Fibroblast of lung (primary cell): ENCODE measurements at regions not wholly inside any gene's neighbourhood (a gene's known extent, or its start where the extent isn't known, plus 50 kb on each side); places are given as distances from the start of the nearest gene placed in this dataset.

Source experiments
- DNase-seq, 2 donors: peaks; one replicate each; pipeline versions ENCODE4 v3.0.0 to v3.0.0-alpha.2; 2010; ENCODE audit warnings: low read depth in 2 of 2
- H2AFZ ChIP-seq: 2 replicates; pipeline ENCODE4 v1.5.1; 2012; ENCODE audit warnings: low read length, control low read depth, inconsistent platforms
- H3K27ac ChIP-seq: 2 replicates; pipeline ENCODE4 v1.5.1; 2011; ENCODE audit warnings: low read length, control low read depth; ENCODE audit not compliant: insufficient read depth
- H3K27me3 ChIP-seq: 2 replicates; pipeline ENCODE4 v1.5.1; 2011; ENCODE audit warnings: mild to moderate bottlenecking, low read length; ENCODE audit not compliant: control insufficient read depth, insufficient read depth
- H3K36me3 ChIP-seq: 2 replicates; pipeline ENCODE4 v1.5.1; 2011; ENCODE audit warnings: low read length; ENCODE audit not compliant: control insufficient read depth, insufficient read depth
- H3K4me1 ChIP-seq: 2 replicates; pipeline ENCODE4 v1.5.1; 2011; ENCODE audit warnings: low read length; ENCODE audit not compliant: control insufficient read depth, insufficient read depth; ENCODE audit errors: extremely low read depth
- H3K4me2 ChIP-seq: 2 replicates; pipeline ENCODE4 v1.5.1; 2011; ENCODE audit warnings: low read length, control low read depth; ENCODE audit not compliant: insufficient read depth; ENCODE audit errors: extremely low read depth
- H3K4me3 ChIP-seq, 4 experiments: fragments of 200-600 bp in 1 of 4; sonication (generic) in 1 of 4; replicated peaks in 1 of 4; 2 replicates each; pipeline ENCODE4 v1.5.1; 2011 to 2016; ENCODE audit warnings: low read length in 4 of 4, low read depth in 3 of 4, mild to moderate bottlenecking in 3 of 4, control low read depth in 2 of 4, inconsistent platforms in 1 of 4, mixed read lengths in 1 of 4; ENCODE audit not compliant: insufficient read depth in 1 of 4; ENCODE audit errors: control extremely low read depth in 1 of 4
- H3K79me2 ChIP-seq: 2 replicates; pipeline ENCODE4 v1.5.1; 2012; ENCODE audit warnings: mild to moderate bottlenecking, low read length, inconsistent platforms; ENCODE audit not compliant: control insufficient read depth, insufficient read depth
- H3K9ac ChIP-seq: 2 replicates; pipeline ENCODE4 v1.5.1; 2011; ENCODE audit warnings: mild to moderate bottlenecking, low read length, control low read depth; ENCODE audit not compliant: insufficient read depth
- H3K9me3 ChIP-seq: 2 replicates; pipeline ENCODE4 v1.5.1; 2012; ENCODE audit warnings: low read depth, low read length; ENCODE audit not compliant: control insufficient read depth, insufficient read depth
- H4K20me1 ChIP-seq: 2 replicates; pipeline ENCODE4 v1.5.1; 2011; ENCODE audit warnings: low read length; ENCODE audit not compliant: control insufficient read depth, insufficient read depth; ENCODE audit errors: extremely low read depth
- CTCF ChIP-seq, 2 donors: IDR thresholded peaks in 1 of 2; conservative IDR thresholded peaks in 1 of 2; 1 replicate in 1 of 2; 2 replicates in 1 of 2; pipeline ENCODE4 v1.5.1; 2011 to 2012; ENCODE audit warnings: low read length in 2 of 2, control low read depth in 1 of 2, inconsistent platforms in 1 of 2, low read depth in 1 of 2, mild to moderate bottlenecking in 1 of 2
- EZH2 ChIP-seq: IDR thresholded peaks from 2 replicates; pipeline ENCODE4 v1.5.1; 2012; ENCODE audit warnings: low read length, control low read depth, mild to moderate bottlenecking; ENCODE audit errors: missing control alignments

GRCh38 chr15:53102483-53102882 is 312.3 kb upstream of the ONECUT1 start:
- TF ChIP-seq CTCF (conservative IDR thresholded peaks at IDR 0.05 in 1 of 2, IDR thresholded peaks at IDR 0.05 in 1 of 2; ENCODE audit: low read depth in 1 of 2, low read length in 2 of 2) (no peak), EZH2 (no peak)

GRCh38 chr15:53080484-53080883 is 290.3 kb upstream of the ONECUT1 start:
- H3K79me2 ChIP-seq, result no peaks in the 10 kb centered on the region
- no peak for DNase-seq
- H3K9ac ChIP-seq, result no peak overlapping the region
- no peak overlapping the region for H2AFZ ChIP-seq
- no peaks in the 10 kb centered on the region for H3K27me3 ChIP-seq
- no peak overlapping the region for H3K27ac ChIP-seq
- no peaks in the 10 kb centered on the region for H3K36me3 ChIP-seq
- no peak for TF ChIP-seq EZH2
- no peaks in the 10 kb centered on the region for H3K9me3 ChIP-seq
- no peaks in the 10 kb centered on the region for H4K20me1 ChIP-seq
- H3K4me1 ChIP-seq, result no peaks in the 10 kb centered on the region
- H3K4me2 ChIP-seq, result no peak overlapping the region
- H3K4me3 ChIP-seq, result no peak overlapping the region

More at GRCh38 chr15:53102483-53102882, 312.3 kb upstream of the ONECUT1 start:
- no peaks in the 10 kb centered on the region for H3K27me3 ChIP-seq
- H2AFZ ChIP-seq, result no peak overlapping the region
- no peak overlapping the region for H3K9ac ChIP-seq
- H3K27ac ChIP-seq, result no peak overlapping the region
- H3K36me3 ChIP-seq, result no peaks in the 10 kb centered on the region
- H4K20me1 ChIP-seq, result no peaks in the 10 kb centered on the region
- no peaks in the 10 kb centered on the region for H3K79me2 ChIP-seq
- H3K4me2 ChIP-seq, result no peak overlapping the region
- H3K9me3 ChIP-seq, result no peaks in the 10 kb centered on the region
- H3K4me3 ChIP-seq, result no peak overlapping the region
- no peaks in the 10 kb centered on the region for H3K4me1 ChIP-seq
- no peak for DNase-seq

GRCh38 chr15:53074221-53074620 is 284.1 kb upstream of the ONECUT1 start:
- Histone ChIP-seq H3K27me3 (no peaks in the 10 kb centered on the region), H3K27ac (no peak overlapping the region), H3K4me3 (no peak overlapping the region), H3K9me3 (no peaks in the 10 kb centered on the region), H3K4me1 (no peaks in the 10 kb centered on the region), H3K36me3 (no peaks in the 10 kb centered on the region), H3K79me2 (no peaks in the 10 kb centered on the region), H3K9ac (no peak overlapping the region), H2AFZ (no peak overlapping the region), H3K4me2 (no peak overlapping the region), H4K20me1 (no peaks in the 10 kb centered on the region)
- TF ChIP-seq EZH2 (no peak), CTCF (conservative IDR thresholded peaks at IDR 0.05 in 1 of 2, IDR thresholded peaks at IDR 0.05 in 1 of 2; ENCODE audit: low read depth in 1 of 2, low read length in 2 of 2) (no peak)
- DNase-seq, result no peak
